Kidney epithelial cell (primary cell): ENCODE measurements at regions not wholly inside any gene's neighbourhood (a gene's known extent, or its start where the extent isn't known, plus 50 kb on each side); places are given as distances from the start of the nearest gene placed in this dataset.
A peak's percentile ranks its signal among the peaks of the same experiment; 100 is the strongest.

Source experiments
- DNase-seq: peaks from one replicate; pipeline ENCODE4 v3.0.0-alpha.2; 2010; ENCODE audit warnings: low read depth
- H3K27me3 ChIP-seq: 2 replicates; pipeline ENCODE4 v1.6.0; 2011; ENCODE audit warnings: low read length; ENCODE audit not compliant: control insufficient read depth, insufficient read depth
- H3K36me3 ChIP-seq: 2 replicates; pipeline ENCODE4 v1.5.1; 2011; ENCODE audit warnings: low read length; ENCODE audit not compliant: control insufficient read depth, insufficient read depth
- H3K4me3 ChIP-seq: 2 replicates; pipeline ENCODE4 v1.5.1; 2011; ENCODE audit warnings: low read depth, mild to moderate bottlenecking, control low read depth, low read length
- CTCF ChIP-seq: IDR thresholded peaks from 2 replicates; pipeline ENCODE4 v1.5.1; 2011; ENCODE audit warnings: mild to moderate bottlenecking, moderate library complexity, low read length, control low read depth, inconsistent platforms; ENCODE audit not compliant: insufficient read depth, poor library complexity, severe bottlenecking

DNA sequence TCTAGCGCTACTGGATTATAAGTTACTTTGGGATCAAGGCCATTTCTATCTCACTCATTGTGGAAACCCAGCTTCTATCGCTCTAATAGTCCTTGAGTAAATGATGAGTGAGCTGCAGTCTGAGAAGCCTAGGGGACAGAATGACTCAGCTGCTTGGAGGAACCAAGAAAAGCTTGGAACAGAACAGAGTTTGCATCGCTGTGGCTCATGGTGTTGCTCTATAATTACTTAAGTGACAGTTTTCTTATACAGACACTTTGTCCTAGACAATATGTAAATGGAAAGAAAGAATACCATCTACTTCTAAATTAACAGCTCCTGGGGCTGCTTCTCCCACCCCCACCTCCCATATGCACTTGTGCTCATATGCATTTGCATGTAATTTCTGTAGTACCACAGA, 156.9 kb downstream of the SLIT2 start:
- TF ChIP-seq CTCF = no peak
- H3K36me3 ChIP-seq = no peaks in the 10 kb centered on the region
- no peaks in the 10 kb centered on the region for H3K27me3 ChIP-seq
- no peak overlapping the region for H3K4me3 ChIP-seq
- no peak for DNase-seq

- TF ChIP-seq CTCF = no peak
- no peaks in the 10 kb centered on the region for H3K27me3 ChIP-seq
- no peak for DNase-seq
- H3K4me3 ChIP-seq = no peak overlapping the region
- no peaks in the 10 kb centered on the region for H3K36me3 ChIP-seq
Observed at GRCh38 chr4:20412072-20412471, 160.4 kb downstream of the SLIT2 start.

- Histone ChIP-seq H3K27me3 (no peaks in the 10 kb centered on the region), H3K36me3 (no peaks in the 10 kb centered on the region), H3K4me3 (no peak overlapping the region)
- no peak for TF ChIP-seq CTCF
- DNase-seq = peak; percentile 10
Observed at GRCh38 chr4:20416800-20417199, 165.1 kb downstream of the SLIT2 start.

GRCh38 chr4:20418861-20419451, 167.3 kb downstream of the SLIT2 start:
- Histone ChIP-seq H3K4me3 (no peak overlapping the region), H3K36me3 (no peaks in the 10 kb centered on the region), H3K27me3 (no peaks in the 10 kb centered on the region)
- peak; percentile 56 for TF ChIP-seq CTCF
- DNase-seq = peak; percentile 45

DNA sequence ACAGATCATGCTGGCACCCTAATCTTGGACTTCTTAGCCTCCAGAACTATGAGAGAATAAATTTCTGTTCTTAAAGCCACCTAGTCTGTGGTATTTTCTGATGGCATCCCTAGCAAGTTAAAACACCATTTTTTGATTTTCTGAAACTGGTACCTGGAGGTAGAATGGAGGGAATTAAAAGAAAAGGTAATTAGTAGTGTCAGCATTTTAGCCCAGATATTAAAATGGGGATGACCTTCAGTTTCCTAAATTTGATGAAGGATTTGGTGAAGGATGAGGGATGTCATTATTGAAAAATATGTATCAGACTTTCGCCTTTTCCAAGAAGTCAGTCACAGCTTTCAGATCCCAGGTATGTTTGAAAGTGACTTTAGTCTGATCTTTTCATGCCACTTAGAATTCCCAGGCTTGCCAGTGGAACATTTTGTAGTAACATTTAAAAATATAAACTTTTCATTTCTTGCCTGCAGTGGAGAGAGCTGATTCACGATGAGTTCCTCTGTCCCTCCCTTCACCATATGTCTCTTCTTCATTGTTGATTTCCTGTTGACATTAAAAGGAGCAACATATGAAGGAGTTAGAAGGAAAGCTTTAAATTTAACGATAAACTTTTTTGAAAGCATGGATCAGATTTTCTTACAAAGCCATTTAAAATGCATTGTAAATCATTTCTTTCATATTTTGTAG, 169.4 kb downstream of the SLIT2 start:
- no peak for DNase-seq
- no peaks in the 10 kb centered on the region for H3K27me3 ChIP-seq
- H3K4me3 ChIP-seq = no peak overlapping the region
- H3K36me3 ChIP-seq = no peaks in the 10 kb centered on the region
- TF ChIP-seq CTCF = no peak

- Histone ChIP-seq H3K27me3 (no peaks in the 10 kb centered on the region), H3K4me3 (no peak overlapping the region), H3K36me3 (no peaks in the 10 kb centered on the region)
- no peak for DNase-seq
- TF ChIP-seq CTCF = no peak
Observed at GRCh38 chr4:20421603-20421985, 169.9 kb downstream of the SLIT2 start.
